CD4-positive, alpha-beta T cell treated with Interleukin-4 for 4 hours (primary cell): ENCODE measurements at regions not wholly inside any gene's neighbourhood (a gene's known extent, or its start where the extent isn't known, plus 50 kb on each side); places are given as distances from the start of the nearest gene placed in this dataset.
A peak's percentile ranks its signal among the peaks of the same experiment; 100 is the strongest.
"Not testable (repeated sequence)": the region's sequence is repeated elsewhere in the genome, so short reads cannot be mapped to it uniquely, and the experiment has no call there.

Source experiments
- DNase-seq: peaks from one replicate; pipeline ENCODE4 v3.0.0-alpha.2; 2020

- no peak for DNase-seq
Observed at GRCh38 chr6:37078814-37079213, 73.4 kb downstream of the FGD2 start.

GRCh38 chr6:37081042-37081607, 75.7 kb downstream of the FGD2 start:
- no peak for DNase-seq

DNA sequence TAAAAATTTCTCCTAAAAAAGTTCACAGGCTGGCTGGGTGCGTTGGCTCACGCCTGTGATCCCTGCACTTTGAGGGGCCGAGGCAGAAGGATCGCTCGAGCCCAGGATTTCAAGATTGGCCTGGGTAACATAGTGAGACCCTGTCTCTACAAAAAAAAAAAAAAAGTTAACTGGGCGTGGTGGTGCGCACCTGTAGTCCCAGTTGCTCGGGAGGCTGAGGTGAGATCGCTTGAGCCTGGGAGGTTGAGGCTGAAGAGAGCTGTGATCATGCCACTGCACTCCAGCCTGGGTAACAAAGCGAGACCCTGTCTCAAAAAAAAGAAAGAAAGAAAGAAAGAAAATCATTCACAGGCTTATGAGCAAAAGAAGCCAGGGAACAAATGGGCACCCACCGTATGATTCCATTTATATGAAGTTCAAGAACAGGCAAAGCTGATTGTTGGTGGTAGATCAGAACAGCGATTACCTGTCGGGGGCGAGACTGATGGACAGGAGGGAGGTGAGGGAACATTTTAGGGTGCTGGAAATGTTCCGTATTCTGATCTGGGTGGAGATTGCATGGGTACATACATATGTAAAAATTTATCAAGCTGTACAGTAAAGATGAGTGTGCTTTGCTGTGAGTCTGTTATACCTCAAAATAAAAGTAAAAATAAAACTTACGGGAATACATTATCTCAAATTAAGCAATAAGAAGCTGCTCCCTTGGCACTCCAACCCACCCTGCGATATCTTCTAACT, 77.1 kb downstream of the FGD2 start:
- DNase-seq, result no peak

- DNase-seq, result no peak
Observed at GRCh38 chr6:37083243-37084138, 78.0 kb downstream of the FGD2 start.

GRCh38 chr6:37084665-37085064, 79.2 kb downstream of the FGD2 start:
- DNase-seq, result not testable (repeated sequence)

- no peak for DNase-seq
Observed at GRCh38 chr6:37085198-37085597, 79.7 kb downstream of the FGD2 start.

DNA sequence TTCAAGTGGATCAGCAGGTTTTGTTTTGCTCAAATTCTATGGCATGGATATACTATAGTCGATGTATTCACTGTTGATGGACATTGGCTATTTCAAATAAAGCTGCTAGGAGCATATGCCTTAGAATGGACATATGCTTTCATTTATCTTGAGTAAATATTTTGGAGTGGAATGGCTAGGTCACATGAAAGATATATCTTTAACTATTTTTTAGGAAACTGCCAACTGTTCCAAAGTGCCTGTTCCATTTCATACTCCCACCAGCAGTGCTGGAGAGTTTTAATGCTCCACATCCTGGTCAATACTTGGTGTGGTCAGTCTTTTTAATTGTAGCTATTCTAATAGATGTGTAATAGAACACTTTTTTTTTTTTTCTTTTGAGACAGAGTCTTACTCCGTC, 81.1 kb upstream of the PIM1 start:
- no peak for DNase-seq

DNA sequence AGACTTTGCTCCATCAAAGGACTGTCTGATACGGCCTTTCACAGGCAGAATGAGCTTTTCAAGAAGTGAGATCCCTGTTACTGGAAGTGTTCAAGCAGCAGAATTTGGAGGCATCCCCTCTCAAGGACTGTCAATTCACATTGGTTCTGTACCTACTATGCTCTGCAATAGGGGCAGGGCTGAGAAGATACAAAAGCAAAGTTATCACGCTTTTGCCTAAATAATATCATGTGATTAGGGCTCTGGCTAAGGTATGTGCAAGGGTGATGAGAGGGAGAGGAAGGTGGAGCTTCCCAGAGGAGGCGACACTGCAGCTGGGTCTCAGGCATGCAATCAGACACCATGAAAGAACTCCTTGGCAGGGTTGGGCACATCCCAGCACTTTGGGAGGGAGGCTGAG, 80.2 kb upstream of the PIM1 start:
- no peak for DNase-seq

DNA sequence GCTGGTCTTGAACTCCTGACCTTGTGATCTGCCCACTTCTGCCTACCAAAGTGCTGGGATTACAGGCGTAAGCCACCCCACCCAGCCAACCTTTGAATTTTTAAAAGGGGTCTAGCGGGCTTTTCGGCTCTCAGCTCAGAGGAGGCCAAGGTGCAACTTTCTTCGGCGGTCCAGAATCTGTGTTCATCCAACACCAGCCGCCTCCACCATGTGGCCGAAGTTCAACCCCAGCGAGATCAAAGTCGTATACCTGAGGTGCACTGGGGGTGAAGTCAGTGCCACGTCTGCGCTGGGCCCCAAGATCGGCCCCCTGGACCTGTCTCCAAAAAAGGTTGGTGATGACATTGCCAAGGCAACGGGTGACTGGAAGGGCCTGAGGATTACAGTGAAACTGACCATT, 78.8 kb upstream of the PIM1 start:
- DNase-seq, result not testable (repeated sequence)

DNA sequence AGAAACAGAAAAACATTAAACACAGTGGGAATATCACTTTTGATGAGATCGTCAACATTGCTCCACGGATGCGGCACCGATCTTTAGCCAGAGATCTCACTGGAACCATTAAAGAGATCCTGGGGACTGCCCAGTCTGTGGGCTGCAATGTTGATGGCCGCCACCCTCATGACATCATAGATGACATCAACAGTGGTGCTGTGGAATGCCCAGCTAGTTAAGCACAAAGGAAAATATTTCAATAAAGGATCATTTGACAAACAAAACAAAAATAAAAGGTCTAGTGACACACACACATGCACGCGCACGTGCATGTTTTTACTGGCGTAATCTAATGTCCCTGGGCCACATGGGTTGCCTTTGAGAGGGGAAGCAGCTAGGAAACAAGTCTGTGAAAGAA, 78.4 kb upstream of the PIM1 start:
- DNase-seq, result not testable (repeated sequence)

DNA sequence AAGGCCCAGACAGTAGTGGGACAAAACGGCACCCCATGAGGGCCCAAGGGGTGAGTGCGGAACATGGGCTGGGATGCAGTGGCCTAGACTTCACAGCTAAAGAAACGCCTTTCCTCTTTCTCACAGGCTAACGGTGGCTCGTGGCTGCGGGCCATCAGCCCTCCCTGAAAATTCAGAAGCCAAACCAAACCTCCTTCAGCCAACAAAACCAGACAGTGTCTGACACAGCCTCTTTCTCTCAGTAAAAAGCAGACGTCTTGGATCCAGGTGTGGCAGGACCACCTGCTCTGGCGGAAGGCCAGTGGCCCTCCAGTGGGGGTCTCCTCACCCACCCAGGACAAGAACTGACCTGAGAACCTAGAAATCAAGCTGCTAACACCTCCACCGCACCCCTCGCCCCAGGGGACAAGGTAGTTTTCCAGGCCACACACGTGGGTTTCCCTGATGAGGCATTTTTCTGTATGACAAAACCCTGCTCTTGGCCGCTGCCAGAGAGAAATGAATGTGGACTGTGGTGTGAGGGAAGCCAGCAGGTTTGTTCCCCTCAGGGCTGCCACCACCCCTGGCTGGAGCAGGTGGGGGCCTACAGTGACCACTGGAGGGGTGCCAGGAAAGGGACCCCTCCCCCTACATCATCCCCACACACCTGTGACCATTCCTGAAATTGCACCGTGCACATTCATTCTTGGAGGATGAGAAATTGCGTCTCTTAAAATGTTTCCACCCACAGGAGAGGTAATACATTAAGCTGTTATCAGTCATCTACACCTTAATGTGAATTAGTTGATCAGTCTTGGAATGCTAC, 76.8 kb upstream of the PIM1 start:
- no peak for DNase-seq

DNA sequence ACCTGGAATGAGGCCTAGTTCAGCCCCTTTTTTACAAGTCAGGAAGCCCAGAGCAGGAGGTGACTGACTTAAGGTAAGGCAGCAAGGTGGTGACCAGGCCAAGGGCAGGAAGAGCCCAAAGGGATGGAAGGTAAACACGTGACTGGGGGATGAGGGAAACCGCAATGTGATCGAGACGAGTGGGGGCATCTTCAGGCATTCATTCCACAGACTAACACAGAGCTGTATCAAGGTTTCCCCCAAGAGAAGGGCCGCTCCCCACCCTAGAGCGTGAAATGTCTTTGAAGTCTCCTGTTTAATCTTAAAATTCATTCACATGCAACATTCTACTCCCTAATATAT, 76.3 kb upstream of the PIM1 start:
- DNase-seq, result no peak

DNA sequence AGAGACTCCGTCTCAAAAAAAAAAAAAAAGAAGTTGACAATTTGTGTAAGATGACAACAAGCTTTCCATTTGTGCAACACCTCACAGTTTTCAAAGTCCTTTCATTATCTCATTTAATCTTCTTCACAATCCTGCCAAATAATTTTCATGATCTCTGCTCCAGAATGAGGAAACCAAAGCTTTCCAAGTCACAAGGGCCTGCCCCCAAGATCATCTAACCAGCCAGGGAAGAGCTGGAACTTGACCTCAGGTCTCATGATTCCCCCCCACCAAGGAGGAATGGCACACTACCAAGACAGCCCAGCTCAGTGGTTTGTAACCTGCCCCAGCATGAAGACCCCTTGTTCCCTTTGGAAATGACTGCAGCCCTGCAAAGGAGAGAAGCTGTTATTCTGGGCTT, 74.0 kb upstream of the PIM1 start:
- DNase-seq, result no peak

GRCh38 chr6:37097335-37097734, 72.6 kb upstream of the PIM1 start:
- no peak for DNase-seq

- DNase-seq, result no peak
Observed at GRCh38 chr6:37099442-37099841, 70.5 kb upstream of the PIM1 start.

GRCh38 chr6:37100745-37101144, 69.2 kb upstream of the PIM1 start:
- no peak for DNase-seq

GRCh38 chr6:37101991-37102298, 68.0 kb upstream of the PIM1 start:
- no peak for DNase-seq

DNA sequence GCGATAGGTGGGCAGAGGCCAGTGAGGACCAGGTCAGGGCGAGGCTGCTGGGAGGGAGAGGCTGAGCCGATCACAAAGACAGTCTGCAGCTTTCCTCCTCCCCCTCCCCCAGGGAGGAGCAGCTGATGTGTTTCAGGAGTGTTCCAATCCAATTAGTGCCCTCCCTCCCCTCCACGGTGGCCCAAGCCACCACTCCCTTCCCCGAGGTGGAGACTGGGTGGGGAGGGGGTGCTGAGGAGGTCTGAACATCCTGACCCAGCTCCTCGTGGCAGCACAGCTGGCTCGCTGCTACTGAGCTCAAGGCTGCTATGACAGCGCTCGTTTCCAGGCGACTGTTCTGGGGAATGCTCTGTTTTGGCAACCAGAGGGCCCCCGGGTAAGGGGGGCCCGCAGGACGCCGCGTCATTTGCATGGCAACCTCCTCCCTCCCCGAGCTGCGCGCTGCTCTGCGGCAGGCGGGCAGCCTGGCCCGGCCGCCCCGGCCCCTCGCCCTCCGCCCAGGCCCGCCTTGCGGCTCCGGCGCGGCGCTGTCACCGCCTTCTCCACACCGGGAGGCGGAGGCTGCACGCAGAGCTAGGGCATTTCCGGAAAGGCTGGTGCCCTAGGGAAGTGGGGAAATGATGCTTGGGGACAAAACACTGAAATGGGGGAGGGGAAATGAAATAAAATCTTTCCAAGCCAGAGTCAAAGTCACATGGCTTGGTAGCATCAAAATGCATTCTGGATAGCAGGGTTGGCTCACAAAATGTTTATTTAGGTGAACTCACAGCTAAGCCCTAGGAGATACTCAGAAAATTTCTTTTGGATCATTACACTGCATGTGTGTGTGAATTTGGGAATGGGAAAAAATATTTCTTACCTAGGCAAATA, 67.4 kb upstream of the PIM1 start:
- DNase-seq, result peak; percentile 95

- no peak for DNase-seq
Observed at GRCh38 chr6:37103169-37104039, 66.5 kb upstream of the PIM1 start.

GRCh38 chr6:37104824-37105147, 65.2 kb upstream of the PIM1 start:
- no peak for DNase-seq
